Hepatocyte (in vitro differentiated cells): ENCODE measurements at regions not wholly inside any gene's neighbourhood (a gene's known extent, or its start where the extent isn't known, plus 50 kb on each side); places are given as distances from the start of the nearest gene placed in this dataset.
"Not testable (repeated sequence)": the region's sequence is repeated elsewhere in the genome, so short reads cannot be mapped to it uniquely, and the experiment has no call there.

Experiments used
- DNase-seq: peaks from one replicate; pipeline ENCODE4 v3.0.0-alpha.2; 2016; ENCODE audit warnings: low spot score
- H2AFZ ChIP-seq: fragments of 200-600 bp; sonication (generic); 2 replicates; pipeline ENCODE4 v1.6.0; 2016; ENCODE audit warnings: antibody characterized with exemption, mild to moderate bottlenecking
- H3K27ac ChIP-seq: fragments of 200-600 bp; sonication (generic); 2 replicates; pipeline ENCODE4 v1.5.1; 2016; ENCODE audit warnings: mild to moderate bottlenecking
- H3K27me3 ChIP-seq: fragments of 200-600 bp; sonication (generic); 2 replicates; pipeline ENCODE4 v1.6.1; 2016
- H3K36me3 ChIP-seq: fragments of 200-600 bp; sonication (generic); replicated peaks from 2 replicates; pipeline ENCODE4 v1.5.1; 2016; ENCODE audit warnings: low read depth; ENCODE audit not compliant: insufficient read depth
- H3K4me1 ChIP-seq: fragments of 200-600 bp; sonication (generic); 2 replicates; pipeline ENCODE4 v1.5.1; 2016; ENCODE audit warnings: mild to moderate bottlenecking, moderate library complexity; ENCODE audit not compliant: insufficient read depth
- H3K4me2 ChIP-seq: fragments of 200-600 bp; sonication (generic); 2 replicates; pipeline ENCODE4 v1.6.0; 2016
- H3K4me3 ChIP-seq: fragments of 200-600 bp; sonication (generic); 2 replicates; pipeline ENCODE4 v1.5.1; 2016; ENCODE audit warnings: mild to moderate bottlenecking
- H3K79me2 ChIP-seq: fragments of 200-600 bp; sonication (generic); 2 replicates; pipeline ENCODE4 v1.6.0; 2017; ENCODE audit warnings: mild to moderate bottlenecking
- H3K9me2 ChIP-seq: fragments of 200-600 bp; sonication (generic); replicated peaks from 2 replicates; pipeline ENCODE4 v1.6.0; 2017; ENCODE audit warnings: mild to moderate bottlenecking; ENCODE audit not compliant: insufficient read depth
- H3K9me3 ChIP-seq: fragments of 200-600 bp; sonication (generic); 2 replicates; pipeline ENCODE4 v1.5.1; 2016; ENCODE audit warnings: low read depth, mild to moderate bottlenecking
- H4K20me1 ChIP-seq: fragments of 200-600 bp; sonication (generic); 2 replicates; pipeline ENCODE4 v1.6.0; 2016; ENCODE audit warnings: mild to moderate bottlenecking; ENCODE audit not compliant: insufficient read depth, poor library complexity, severe bottlenecking
- EZH2 ChIP-seq: fragments of 200-600 bp; sonication (generic); IDR thresholded peaks from 2 replicates; pipeline ENCODE4 v1.6.1; 2016; ENCODE audit warnings: antibody characterized with exemption, mild to moderate bottlenecking, borderline replicate concordance
- EZH2phosphoT487 ChIP-seq: fragments of 200-600 bp; sonication (generic); IDR thresholded peaks from one replicate; pipeline ENCODE4 v1.6.1; 2018; ENCODE audit warnings: antibody characterized with exemption, mild to moderate bottlenecking, low read depth, moderate library complexity; ENCODE audit not compliant: unreplicated experiment, severe bottlenecking
- WGBS: methylation state at CpG from one replicate; pipeline ENCODE4 v1.1.6; 2016; ENCODE audit warnings: low lambda C conversion rate; ENCODE audit errors: missing lambda C conversion rate; 5-methylcytosine and 5-hydroxymethylcytosine counted together
- TF ChIP-seq, protein P1 (sequence below): fragments of 200-600 bp; sonication (generic); IDR thresholded peaks from 2 replicates; pipeline ENCODE4 v1.5.1; 2016; ENCODE audit warnings: antibody characterized with exemption, mild to moderate bottlenecking; ENCODE audit not compliant: poor library complexity

DNA sequence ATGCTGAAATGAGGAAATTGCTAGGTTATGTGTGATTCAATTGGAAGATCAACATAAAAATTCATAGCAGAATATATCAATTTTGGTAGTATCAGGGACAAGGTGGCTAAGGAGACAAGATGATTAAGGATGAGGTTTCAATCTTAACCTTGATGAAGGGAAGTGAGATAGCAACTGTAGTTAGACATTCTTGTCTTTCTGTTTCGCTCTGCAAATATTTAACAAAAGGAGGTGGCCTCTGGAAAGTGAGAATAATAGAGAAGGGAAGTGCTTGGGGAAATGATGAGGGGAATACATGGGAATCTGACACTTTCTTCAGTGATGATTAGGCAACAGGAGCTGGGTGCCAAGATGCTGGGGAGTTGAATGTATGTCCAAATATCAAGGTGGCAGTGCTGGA, 337.1 kb upstream of the PUDP start:
- Histone ChIP-seq H3K4me3 (no peak overlapping the region), H3K4me1 (no peaks in the 10 kb centered on the region), H3K4me2 (no peak overlapping the region), H3K79me2 (no peaks in the 10 kb centered on the region), H4K20me1 (no peaks in the 10 kb centered on the region), H2AFZ (no peak overlapping the region), H3K27ac (no peak overlapping the region), H3K9me3 (no peaks in the 10 kb centered on the region), H3K9me2 (no peaks in the 10 kb centered on the region), H3K36me3 (no peaks in the 10 kb centered on the region), H3K27me3 (no peaks in the 10 kb centered on the region)
- DNase-seq, result no peak
- TF ChIP-seq EZH2phosphoT487, result no peak
- no peak for TF ChIP-seq EZH2
- TF ChIP-seq, protein P1, sequence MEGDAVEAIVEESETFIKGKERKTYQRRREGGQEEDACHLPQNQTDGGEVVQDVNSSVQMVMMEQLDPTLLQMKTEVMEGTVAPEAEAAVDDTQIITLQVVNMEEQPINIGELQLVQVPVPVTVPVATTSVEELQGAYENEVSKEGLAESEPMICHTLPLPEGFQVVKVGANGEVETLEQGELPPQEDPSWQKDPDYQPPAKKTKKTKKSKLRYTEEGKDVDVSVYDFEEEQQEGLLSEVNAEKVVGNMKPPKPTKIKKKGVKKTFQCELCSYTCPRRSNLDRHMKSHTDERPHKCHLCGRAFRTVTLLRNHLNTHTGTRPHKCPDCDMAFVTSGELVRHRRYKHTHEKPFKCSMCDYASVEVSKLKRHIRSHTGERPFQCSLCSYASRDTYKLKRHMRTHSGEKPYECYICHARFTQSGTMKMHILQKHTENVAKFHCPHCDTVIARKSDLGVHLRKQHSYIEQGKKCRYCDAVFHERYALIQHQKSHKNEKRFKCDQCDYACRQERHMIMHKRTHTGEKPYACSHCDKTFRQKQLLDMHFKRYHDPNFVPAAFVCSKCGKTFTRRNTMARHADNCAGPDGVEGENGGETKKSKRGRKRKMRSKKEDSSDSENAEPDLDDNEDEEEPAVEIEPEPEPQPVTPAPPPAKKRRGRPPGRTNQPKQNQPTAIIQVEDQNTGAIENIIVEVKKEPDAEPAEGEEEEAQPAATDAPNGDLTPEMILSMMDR, result no peak
- 65% methylated on average over 1 of the region's 1 CpG for WGBS

DNA sequence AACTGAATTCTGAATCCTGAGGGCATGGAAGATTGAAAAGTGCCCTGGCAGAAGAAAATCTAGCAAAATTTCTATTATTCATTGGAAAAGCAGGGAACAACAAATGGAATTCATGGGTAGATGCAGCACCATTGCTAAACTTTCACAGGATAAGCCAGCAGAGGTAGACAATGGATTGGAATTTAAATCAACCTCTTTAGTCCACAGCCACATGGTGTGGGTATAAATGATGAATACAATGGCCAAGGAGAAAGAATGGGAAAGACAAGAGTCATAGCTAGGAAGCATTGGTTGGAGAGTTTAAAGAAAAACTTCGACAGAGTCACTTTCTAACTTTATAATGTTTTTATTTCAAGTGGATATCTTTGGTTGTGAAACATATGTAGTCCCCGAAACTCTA, 332.8 kb upstream of the PUDP start:
- 66% methylated on average over 2 of the region's 2 CpGs for WGBS

DNA sequence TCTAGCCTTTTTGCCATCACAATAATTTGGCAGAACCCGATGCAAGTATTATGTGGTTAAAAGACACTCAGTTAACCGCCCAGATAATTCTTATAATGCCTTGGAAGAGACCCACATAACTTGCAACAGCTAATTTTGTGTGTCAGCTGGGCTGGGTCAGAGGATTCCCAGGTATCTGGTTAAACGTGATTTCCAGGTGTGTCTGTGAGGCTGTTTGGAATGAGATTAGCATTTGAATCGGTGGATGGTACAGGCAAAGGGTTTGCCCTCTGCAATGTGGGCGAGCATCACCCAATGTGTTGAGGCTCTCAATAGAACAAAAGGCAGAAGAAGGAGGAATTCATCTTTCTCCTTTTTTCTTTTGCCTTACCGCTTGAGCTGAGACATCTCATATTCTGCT, 314.2 kb upstream of the PUDP start:
- no peak for DNase-seq
- TF ChIP-seq, protein P1, result no peak
- TF ChIP-seq EZH2 (no peak), EZH2phosphoT487 (no peak)
- no peak overlapping the region for H3K4me2 ChIP-seq
- H3K36me3 ChIP-seq, result no peaks in the 10 kb centered on the region
- H2AFZ ChIP-seq, result no peak overlapping the region
- H3K9me3 ChIP-seq, result no peaks in the 10 kb centered on the region
- no peaks in the 10 kb centered on the region for H3K79me2 ChIP-seq
- H4K20me1 ChIP-seq, result no peaks in the 10 kb centered on the region
- no peak overlapping the region for H3K4me3 ChIP-seq
- H3K27ac ChIP-seq, result no peak overlapping the region
- H3K27me3 ChIP-seq, result no peaks in the 10 kb centered on the region
- no peaks in the 10 kb centered on the region for H3K9me2 ChIP-seq
- no peaks in the 10 kb centered on the region for H3K4me1 ChIP-seq
- 49% methylated on average over 6 of the region's 6 CpGs for WGBS

More for the DNA sequence above, 332.8 kb upstream of the PUDP start:
- no peak overlapping the region for H2AFZ ChIP-seq
- no peak for TF ChIP-seq EZH2phosphoT487
- TF ChIP-seq, protein P1, result no peak
- H3K4me2 ChIP-seq, result no peak overlapping the region
- no peak overlapping the region for H3K27ac ChIP-seq
- no peaks in the 10 kb centered on the region for H3K36me3 ChIP-seq
- H3K79me2 ChIP-seq, result no peaks in the 10 kb centered on the region
- H4K20me1 ChIP-seq, result no peaks in the 10 kb centered on the region
- no peaks in the 10 kb centered on the region for H3K4me1 ChIP-seq
- no peaks in the 10 kb centered on the region for H3K27me3 ChIP-seq
- no peaks in the 10 kb centered on the region for H3K9me2 ChIP-seq
- H3K4me3 ChIP-seq, result no peak overlapping the region
- no peak for DNase-seq
- H3K9me3 ChIP-seq, result no peaks in the 10 kb centered on the region

DNA sequence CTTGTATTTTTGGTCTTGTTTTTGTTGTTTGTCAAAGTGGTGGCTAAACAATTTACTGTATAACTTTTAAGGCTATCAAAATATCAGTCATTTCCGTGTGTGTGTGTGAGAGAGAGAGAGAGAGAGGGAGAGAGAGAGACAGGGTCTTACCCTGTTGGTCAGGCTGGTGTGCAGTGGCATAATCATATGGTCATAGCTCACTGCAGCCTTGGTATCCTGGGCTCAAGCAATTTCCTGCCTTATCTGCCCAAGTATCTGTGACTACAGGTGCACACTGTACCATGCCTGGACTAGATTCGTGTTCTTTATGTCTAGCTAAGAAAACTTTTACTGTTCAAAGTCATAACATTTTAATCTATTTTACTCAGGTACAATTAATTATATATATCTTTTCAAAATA, 313.1 kb upstream of the PUDP start:
- not testable (repeated sequence) for DNase-seq, H3K36me3 ChIP-seq, H3K4me2 ChIP-seq, H3K4me3 ChIP-seq, H3K9me2 ChIP-seq, H3K4me1 ChIP-seq, H3K79me2 ChIP-seq, H4K20me1 ChIP-seq, H3K9me3 ChIP-seq, H3K27ac ChIP-seq, H2AFZ ChIP-seq, H3K27me3 ChIP-seq
- WGBS, result 41% methylated on average over 2 of the region's 2 CpGs
